Endothelial cell (in vitro differentiated cells): ENCODE measurements at regions not wholly inside any gene's neighbourhood (a gene's known extent, or its start where the extent isn't known, plus 50 kb on each side); places are given as distances from the start of the nearest gene placed in this dataset.

Experiments used
- DNase-seq: peaks from one replicate; pipeline ENCODE4 v3.0.0; 2021; ENCODE audit warnings: low spot score
- H3K27ac Mint-ChIP-seq: one replicate; pipeline ENCODE4 v1.8.0; 2021; ENCODE audit warnings: mixed read lengths, inconsistent platforms; ENCODE audit not compliant: unreplicated experiment
- H3K27me3 Mint-ChIP-seq: one replicate; pipeline ENCODE4 v1.8.0; 2021; ENCODE audit warnings: mild to moderate bottlenecking, moderate library complexity, mixed read lengths, inconsistent platforms; ENCODE audit not compliant: unreplicated experiment
- H3K36me3 Mint-ChIP-seq: one replicate; pipeline ENCODE4 v1.8.0; 2021; ENCODE audit warnings: mild to moderate bottlenecking, low read depth, mixed read lengths, inconsistent platforms; ENCODE audit not compliant: unreplicated experiment
- H3K4me1 Mint-ChIP-seq: one replicate; pipeline ENCODE4 v1.8.0; 2021; ENCODE audit warnings: mild to moderate bottlenecking, mixed read lengths, inconsistent platforms; ENCODE audit not compliant: unreplicated experiment
- H3K4me3 Mint-ChIP-seq: one replicate; pipeline ENCODE4 v1.8.0; 2021; ENCODE audit warnings: mild to moderate bottlenecking, mixed read lengths, inconsistent platforms; ENCODE audit not compliant: unreplicated experiment
- H3K9me3 Mint-ChIP-seq: one replicate; pipeline ENCODE4 v1.8.0; 2021; ENCODE audit warnings: mixed read lengths, inconsistent platforms; ENCODE audit not compliant: unreplicated experiment
- CTCF ChIP-seq: fragments of 200-600 bp; sonication (generic); IDR thresholded peaks from one replicate; pipeline ENCODE4 v1.5.0; 2021; ENCODE audit warnings: antibody characterized with exemption; ENCODE audit not compliant: unreplicated experiment

- DNase-seq = no peak
- Mint-ChIP-seq H3K4me1 (peaks cover 12% of the 10 kb centered on the region), H3K36me3 (no peaks in the 10 kb centered on the region), H3K4me3 (no peak overlapping the region), H3K27me3 (peaks cover 5% of the 10 kb centered on the region), H3K9me3 (no peaks in the 10 kb centered on the region), H3K27ac (no peak overlapping the region)
- TF ChIP-seq CTCF = no peak
Measured at GRCh38 chr16:24643489-24643888, 86.0 kb upstream of the TNRC6A start.

- H3K36me3 Mint-ChIP-seq = no peaks in the 10 kb centered on the region
- DNase-seq = no peak
- peaks cover 5% of the 10 kb centered on the region for H3K27me3 Mint-ChIP-seq
- no peak for TF ChIP-seq CTCF
- H3K4me3 Mint-ChIP-seq = no peak overlapping the region
- no peak overlapping the region for H3K27ac Mint-ChIP-seq
- H3K9me3 Mint-ChIP-seq = no peaks in the 10 kb centered on the region
- H3K4me1 Mint-ChIP-seq = peaks cover 12% of the 10 kb centered on the region
Measured at GRCh38 chr16:24645739-24646645, 83.5 kb upstream of the TNRC6A start.

- TF ChIP-seq CTCF = no peak
- H3K36me3 Mint-ChIP-seq = no peaks in the 10 kb centered on the region
- DNase-seq = no peak
- H3K4me1 Mint-ChIP-seq = peaks cover 12% of the 10 kb centered on the region
- no peak overlapping the region for H3K27ac Mint-ChIP-seq
- peaks cover 5% of the 10 kb centered on the region for H3K27me3 Mint-ChIP-seq
- H3K4me3 Mint-ChIP-seq = no peak overlapping the region
- H3K9me3 Mint-ChIP-seq = no peaks in the 10 kb centered on the region
Measured at GRCh38 chr16:24646646-24646995, 82.8 kb upstream of the TNRC6A start.

GRCh38 chr16:24652209-24652712 is 77.2 kb upstream of the TNRC6A start:
- Mint-ChIP-seq H3K27ac (no peak overlapping the region), H3K4me1 (no peaks in the 10 kb centered on the region), H3K36me3 (no peaks in the 10 kb centered on the region), H3K27me3 (no peaks in the 10 kb centered on the region), H3K9me3 (no peaks in the 10 kb centered on the region), H3K4me3 (no peak overlapping the region)
- no peak for TF ChIP-seq CTCF
- DNase-seq = no peak

- no peak for TF ChIP-seq CTCF
- DNase-seq = no peak
- H3K9me3 Mint-ChIP-seq = no peaks in the 10 kb centered on the region
- H3K4me1 Mint-ChIP-seq = no peaks in the 10 kb centered on the region
- H3K27me3 Mint-ChIP-seq = no peaks in the 10 kb centered on the region
- H3K4me3 Mint-ChIP-seq = no peak overlapping the region
- no peaks in the 10 kb centered on the region for H3K36me3 Mint-ChIP-seq
- H3K27ac Mint-ChIP-seq = no peak overlapping the region
Measured at GRCh38 chr16:24652803-24653202, 76.6 kb upstream of the TNRC6A start.
